ACC112 (cell line): ENCODE measurements at regions not wholly inside any gene's neighbourhood (a gene's known extent, or its start where the extent isn't known, plus 50 kb on each side); places are given as distances from the start of the nearest gene placed in this dataset.

Experiments
- H2AFZ ChIP-seq: fragments of 200-600 bp; sonication (generic); one replicate; pipeline ENCODE4 v1.6.0; 2017; ENCODE audit warnings: antibody characterized with exemption, low read length; ENCODE audit not compliant: unreplicated experiment
- H3K27ac ChIP-seq: fragments of 200-600 bp; sonication (generic); 2 replicates; pipeline ENCODE4 v1.5.1; 2014; ENCODE audit warnings: low read depth, mild to moderate bottlenecking, antibody characterized with exemption, low read length, moderate library complexity
- H3K27me3 ChIP-seq: fragments of 200-600 bp; sonication (generic); 2 replicates; pipeline ENCODE4 v1.6.1; 2014; ENCODE audit warnings: mild to moderate bottlenecking, antibody characterized with exemption, low read length, moderate library complexity, mixed read lengths; ENCODE audit not compliant: insufficient read depth
- H3K36me3 ChIP-seq: fragments of 200-600 bp; sonication (generic); 2 replicates; pipeline ENCODE4 v1.6.1; 2016; ENCODE audit warnings: mild to moderate bottlenecking, antibody characterized with exemption, low read length, moderate library complexity, mixed read lengths; ENCODE audit not compliant: insufficient read depth
- H3K4me1 ChIP-seq: fragments of 200-600 bp; sonication (generic); one replicate; pipeline ENCODE4 v1.6.1; 2016; ENCODE audit warnings: low read length, mixed read lengths; ENCODE audit not compliant: insufficient read depth, unreplicated experiment, control insufficient read depth
- H3K4me3 ChIP-seq: fragments of 200-600 bp; sonication (generic); 2 replicates; pipeline ENCODE4 v1.5.1; 2014; ENCODE audit warnings: mild to moderate bottlenecking, low read depth, low read length
- H3K79me2 ChIP-seq: fragments of 200-600 bp; sonication (generic); one replicate; pipeline ENCODE4 v1.6.0; 2016; ENCODE audit warnings: low read length; ENCODE audit not compliant: control insufficient read depth, unreplicated experiment, insufficient read depth

DNA sequence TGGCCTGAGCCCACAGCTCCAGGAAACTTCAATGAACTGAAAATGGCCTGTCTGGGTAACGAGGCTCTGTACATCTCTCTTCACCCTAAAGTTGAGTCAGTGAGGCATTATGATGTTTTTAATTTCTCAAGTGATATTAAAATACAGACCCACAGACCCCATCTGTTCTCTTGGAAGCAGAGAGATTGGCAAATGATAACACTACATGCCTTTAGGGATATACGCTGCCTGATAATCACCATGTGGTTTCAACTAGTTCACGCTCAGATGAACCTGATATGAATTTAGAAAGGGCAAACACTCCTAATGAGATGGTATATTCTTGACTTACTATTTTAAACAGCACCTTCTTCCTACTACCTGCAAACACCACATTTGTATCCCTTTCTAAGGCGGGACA is 127.5 kb downstream of the RFC3 start:
- H3K4me1 ChIP-seq, result no peaks in the 10 kb centered on the region
- H3K27me3 ChIP-seq, result no peaks in the 10 kb centered on the region
- no peak overlapping the region for H3K4me3 ChIP-seq
- H3K36me3 ChIP-seq, result no peaks in the 10 kb centered on the region
- no peak overlapping the region for H3K27ac ChIP-seq
- no peak overlapping the region for H2AFZ ChIP-seq
- no peaks in the 10 kb centered on the region for H3K79me2 ChIP-seq

DNA sequence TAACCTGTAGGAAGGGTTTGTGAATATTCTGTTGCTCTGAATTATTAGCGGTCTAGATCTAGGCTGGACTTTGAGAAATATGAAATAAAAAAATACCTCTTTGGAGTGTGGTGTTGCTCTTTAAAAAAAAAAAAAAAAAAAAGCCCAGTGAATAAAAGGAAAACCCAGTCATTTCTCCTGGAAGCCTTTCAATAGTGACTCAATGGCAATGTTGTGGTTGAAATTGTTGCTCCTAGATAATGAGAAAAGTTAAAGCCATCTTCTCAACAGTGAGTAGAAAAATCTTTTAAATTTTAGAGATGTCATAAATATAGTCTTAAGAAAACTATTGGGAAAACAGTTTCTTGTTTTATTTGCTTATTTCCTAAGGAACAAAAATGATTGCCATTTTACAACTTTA is 135.3 kb downstream of the RFC3 start:
- H3K4me1 ChIP-seq, result no peaks in the 10 kb centered on the region
- H3K27me3 ChIP-seq, result no peaks in the 10 kb centered on the region
- no peak overlapping the region for H3K4me3 ChIP-seq
- no peaks in the 10 kb centered on the region for H3K79me2 ChIP-seq
- no peak overlapping the region for H2AFZ ChIP-seq
- H3K27ac ChIP-seq, result no peak overlapping the region
- H3K36me3 ChIP-seq, result no peaks in the 10 kb centered on the region

DNA sequence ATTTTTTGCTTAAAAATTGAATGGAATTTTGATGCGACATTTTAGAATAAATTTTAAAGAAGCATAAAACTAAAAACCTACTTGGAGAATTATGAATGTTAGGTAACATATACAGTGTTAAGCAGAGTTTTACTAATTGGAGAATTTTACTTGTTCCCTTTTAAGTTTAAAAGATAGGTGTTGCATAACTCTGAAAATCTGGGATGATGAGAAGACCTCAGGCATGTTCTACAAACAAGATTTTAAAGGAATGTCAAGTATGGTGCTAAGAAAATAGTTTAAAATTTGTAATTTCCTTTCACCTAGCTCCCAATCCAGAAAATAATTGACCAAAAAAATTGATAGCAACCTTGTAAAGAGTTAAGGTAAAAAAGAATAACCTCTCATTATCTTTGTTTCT is 135.8 kb downstream of the RFC3 start:
- no peaks in the 10 kb centered on the region for H3K27me3 ChIP-seq
- H3K27ac ChIP-seq, result no peak overlapping the region
- no peak overlapping the region for H3K4me3 ChIP-seq
- no peaks in the 10 kb centered on the region for H3K79me2 ChIP-seq
- no peaks in the 10 kb centered on the region for H3K36me3 ChIP-seq
- H2AFZ ChIP-seq, result no peak overlapping the region
- no peaks in the 10 kb centered on the region for H3K4me1 ChIP-seq

DNA sequence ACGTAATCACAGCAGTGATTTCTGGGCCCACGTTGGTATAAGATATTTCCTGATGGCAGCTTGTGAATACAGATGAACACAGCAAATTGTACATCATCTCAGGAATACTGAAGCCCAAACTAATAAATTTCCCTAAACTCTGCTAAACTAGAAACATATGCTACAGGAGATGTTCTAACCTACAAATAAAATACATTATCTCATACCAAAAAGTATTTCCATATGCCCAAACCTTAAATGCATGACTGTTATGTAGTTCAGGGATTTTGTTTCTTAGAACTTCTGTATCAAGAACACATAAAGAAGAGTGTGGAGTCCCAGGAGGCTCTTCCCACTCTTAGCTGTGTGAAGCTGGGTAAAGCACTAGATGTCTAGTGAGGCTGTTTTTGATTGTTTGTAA is 138.4 kb downstream of the RFC3 start:
- Histone ChIP-seq H3K27me3 (no peaks in the 10 kb centered on the region), H2AFZ (no peak overlapping the region), H3K4me1 (no peaks in the 10 kb centered on the region), H3K36me3 (no peaks in the 10 kb centered on the region), H3K4me3 (no peak overlapping the region), H3K27ac (no peak overlapping the region), H3K79me2 (no peaks in the 10 kb centered on the region)

DNA sequence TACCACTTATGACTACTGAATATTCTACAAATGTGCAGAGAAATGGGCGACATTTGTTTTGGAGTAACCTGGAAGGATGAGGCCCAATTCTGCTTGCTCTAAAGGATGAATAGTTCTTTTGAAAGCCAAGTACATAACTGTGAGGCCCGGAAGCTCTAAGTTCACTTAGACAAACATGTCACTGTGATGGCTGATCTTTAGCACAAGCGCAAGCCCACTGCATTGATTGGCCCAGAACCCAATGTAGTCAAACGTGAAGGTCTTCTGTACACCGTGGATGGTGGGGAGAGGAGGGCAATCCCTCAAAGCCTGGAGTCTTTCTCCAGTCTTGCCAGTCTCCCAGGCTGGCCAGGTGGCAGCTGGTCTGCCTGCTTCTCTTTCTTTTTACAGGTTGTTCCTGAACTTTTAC is 139.6 kb downstream of the RFC3 start:
- Histone ChIP-seq H3K4me3 (no peak overlapping the region), H3K79me2 (no peaks in the 10 kb centered on the region), H3K36me3 (no peaks in the 10 kb centered on the region), H3K27ac (no peak overlapping the region), H3K4me1 (no peaks in the 10 kb centered on the region), H2AFZ (no peak overlapping the region), H3K27me3 (no peaks in the 10 kb centered on the region)

DNA sequence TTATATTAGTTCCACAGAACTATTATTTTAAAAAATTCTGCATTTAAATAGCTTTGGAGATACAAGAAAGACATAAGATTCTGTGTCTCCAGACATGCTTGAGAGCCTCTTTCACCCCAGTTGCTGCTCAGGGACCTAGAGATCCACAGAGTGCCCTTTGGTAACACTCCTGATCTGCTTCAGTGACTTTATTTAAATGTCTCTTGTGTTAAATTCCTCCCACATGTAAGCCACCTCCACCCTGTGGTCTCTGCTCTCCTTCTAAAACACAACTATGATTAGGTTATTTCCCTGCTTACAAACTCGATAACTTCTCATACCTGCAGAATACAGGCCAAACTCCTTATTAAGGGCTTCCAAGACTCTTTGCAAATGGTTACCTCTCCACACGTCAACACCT is 141.0 kb downstream of the RFC3 start:
- Histone ChIP-seq H3K27ac (no peak overlapping the region), H3K27me3 (no peaks in the 10 kb centered on the region), H3K79me2 (no peaks in the 10 kb centered on the region), H3K36me3 (no peaks in the 10 kb centered on the region), H2AFZ (no peak overlapping the region), H3K4me1 (no peaks in the 10 kb centered on the region), H3K4me3 (no peak overlapping the region)

DNA sequence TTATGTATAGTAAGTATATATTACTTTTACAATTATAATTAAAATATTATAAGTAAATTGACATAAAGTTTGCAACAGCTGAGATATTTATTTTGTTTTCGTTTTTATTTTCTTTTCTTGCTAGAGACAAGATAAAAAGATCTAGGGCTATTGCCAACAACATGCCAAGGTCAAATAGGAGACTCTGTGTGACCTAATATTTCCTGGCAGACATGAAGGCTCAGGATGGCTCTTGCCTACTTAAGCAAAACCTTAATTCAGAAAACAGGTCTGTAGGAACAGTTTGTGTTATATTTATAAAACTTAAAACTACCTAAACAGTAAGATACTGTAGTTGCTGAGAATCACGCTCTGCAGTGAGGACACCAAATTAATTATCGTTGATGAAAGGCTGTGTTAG is 145.2 kb downstream of the RFC3 start:
- H3K4me3 ChIP-seq, result no peak overlapping the region
- H3K27me3 ChIP-seq, result no peaks in the 10 kb centered on the region
- no peaks in the 10 kb centered on the region for H3K36me3 ChIP-seq
- no peaks in the 10 kb centered on the region for H3K79me2 ChIP-seq
- H2AFZ ChIP-seq, result no peak overlapping the region
- no peaks in the 10 kb centered on the region for H3K4me1 ChIP-seq
- H3K27ac ChIP-seq, result no peak overlapping the region

DNA sequence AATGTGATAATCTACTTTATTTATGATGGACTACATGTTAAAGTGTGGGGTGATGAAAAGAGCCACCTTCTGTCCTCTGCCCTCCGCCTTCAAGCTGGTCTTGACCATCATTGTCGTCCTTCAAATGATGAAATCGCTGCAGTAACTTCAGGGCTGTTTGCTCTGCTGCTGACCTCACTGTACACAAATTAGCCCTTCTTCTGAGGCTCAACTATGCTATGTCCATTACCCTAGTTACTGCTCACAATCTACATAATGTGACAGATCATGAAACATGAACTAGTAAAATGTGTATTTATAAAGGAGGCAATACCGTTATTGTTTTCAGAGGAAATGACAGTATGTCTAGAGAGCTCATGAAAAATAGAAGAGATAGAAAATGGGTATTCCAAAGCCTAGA is 145.9 kb downstream of the RFC3 start:
- Histone ChIP-seq H3K36me3 (no peaks in the 10 kb centered on the region), H3K4me3 (no peak overlapping the region), H2AFZ (no peak overlapping the region), H3K4me1 (no peaks in the 10 kb centered on the region), H3K27me3 (no peaks in the 10 kb centered on the region), H3K27ac (no peak overlapping the region), H3K79me2 (no peaks in the 10 kb centered on the region)

DNA sequence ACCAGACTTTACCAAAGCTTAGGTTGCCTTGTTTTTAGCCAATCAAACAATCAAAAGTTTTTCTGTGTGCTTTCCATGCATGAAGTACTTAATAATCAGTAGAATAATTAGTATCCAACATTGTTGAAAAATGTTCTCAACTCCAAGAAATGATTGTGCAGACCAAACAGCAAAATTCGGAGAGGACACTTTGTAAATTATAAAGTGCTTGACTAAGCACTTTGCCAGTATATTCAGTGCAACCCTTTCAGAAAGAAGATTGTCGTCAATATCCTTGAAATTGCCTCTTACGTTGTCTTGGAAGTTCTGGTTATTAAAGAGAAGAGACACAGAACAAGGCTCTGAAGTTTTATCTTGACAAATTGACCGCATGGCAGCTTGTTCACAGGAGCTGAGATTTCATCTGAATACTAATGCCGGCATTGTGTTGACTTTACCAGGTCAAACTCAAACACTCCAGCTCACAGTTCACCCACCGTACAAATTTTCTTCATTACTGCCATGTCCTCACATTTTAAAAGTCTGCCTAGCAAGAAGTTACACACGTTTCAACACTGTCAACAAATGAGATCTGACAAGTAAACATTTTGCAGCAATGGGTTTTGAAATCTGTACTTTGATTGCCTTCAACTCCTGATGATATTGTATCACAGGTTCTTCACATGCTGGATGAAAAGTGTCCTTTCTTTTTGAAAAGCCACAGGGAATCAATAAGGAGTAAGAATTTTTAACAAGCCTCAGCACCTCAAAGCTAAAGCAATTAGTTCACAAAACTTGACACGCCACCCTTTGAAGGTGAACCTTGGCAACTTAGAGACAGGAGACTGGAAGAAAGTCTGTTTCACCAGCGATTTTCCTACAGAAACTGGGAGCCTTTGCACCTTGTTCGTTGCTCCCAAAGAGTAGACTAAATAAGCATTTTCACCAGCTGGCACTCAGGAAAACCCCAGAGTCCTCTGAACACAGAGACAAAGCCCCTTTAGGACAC is 150.9 kb downstream of the RFC3 start:
- Histone ChIP-seq H3K4me3 (no peak overlapping the region), H3K79me2 (no peaks in the 10 kb centered on the region), H3K36me3 (no peaks in the 10 kb centered on the region), H3K27me3 (no peaks in the 10 kb centered on the region), H3K4me1 (no peaks in the 10 kb centered on the region), H2AFZ (no peak overlapping the region), H3K27ac (no peak overlapping the region)

DNA sequence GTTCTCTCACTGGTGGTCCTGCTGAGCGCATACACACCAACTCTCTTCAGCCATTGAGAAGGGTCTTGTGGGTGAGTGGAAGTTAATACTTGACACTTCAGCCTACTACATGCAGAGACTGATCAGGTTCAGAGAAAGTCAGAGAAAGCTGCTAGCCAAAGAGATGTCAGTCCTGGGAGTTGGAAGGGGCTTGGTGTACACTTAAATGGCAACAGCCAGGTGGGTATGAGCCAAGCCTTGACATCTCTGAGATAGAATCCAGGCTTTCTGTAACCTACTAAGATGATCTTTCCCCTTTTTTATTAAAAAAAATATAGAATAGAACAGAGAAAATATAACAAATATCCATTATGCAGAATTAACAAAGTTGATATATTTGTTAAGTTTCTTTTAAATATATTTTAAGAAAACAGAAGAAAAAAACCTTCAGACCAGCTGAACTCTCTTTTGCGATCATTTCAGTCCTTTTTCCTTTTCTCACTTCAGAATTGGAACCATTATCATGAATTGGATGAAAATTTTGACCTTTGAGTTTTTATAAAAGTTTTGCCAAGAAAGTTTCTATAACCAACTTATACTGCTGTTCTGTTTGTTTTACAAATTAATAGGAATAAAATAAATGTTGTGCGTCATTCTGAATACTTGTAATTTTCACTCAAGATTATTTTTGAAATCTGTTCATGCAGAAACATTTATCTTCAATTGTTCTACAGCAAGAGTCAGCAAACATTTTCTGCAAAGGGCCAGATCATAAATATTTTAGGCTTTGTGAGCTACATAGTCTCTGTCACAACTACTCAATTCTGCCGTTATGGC is 153.0 kb downstream of the RFC3 start:
- H3K4me3 ChIP-seq, result no peak overlapping the region
- H2AFZ ChIP-seq, result no peak overlapping the region
- no peaks in the 10 kb centered on the region for H3K36me3 ChIP-seq
- no peaks in the 10 kb centered on the region for H3K79me2 ChIP-seq
- no peaks in the 10 kb centered on the region for H3K27me3 ChIP-seq
- H3K27ac ChIP-seq, result no peak overlapping the region
- no peaks in the 10 kb centered on the region for H3K4me1 ChIP-seq

DNA sequence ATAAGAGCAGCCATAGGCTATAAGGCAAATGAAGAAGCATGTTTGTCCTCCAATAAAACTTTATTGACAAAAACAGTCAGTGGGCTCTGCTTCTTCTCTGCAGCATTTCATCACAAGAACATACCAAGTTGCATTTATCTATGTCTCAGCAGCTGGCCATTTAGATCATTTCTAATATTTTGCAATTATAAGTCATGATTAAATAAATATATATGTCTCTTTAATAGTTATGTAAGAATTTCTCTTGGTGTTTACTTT is 153.5 kb downstream of the RFC3 start:
- Histone ChIP-seq H3K27ac (no peak overlapping the region), H3K4me3 (no peak overlapping the region), H3K4me1 (no peaks in the 10 kb centered on the region), H3K79me2 (no peaks in the 10 kb centered on the region), H2AFZ (no peak overlapping the region), H3K27me3 (no peaks in the 10 kb centered on the region), H3K36me3 (no peaks in the 10 kb centered on the region)
